SIG-M5 treated with dmso at 0.1 percent for 504 hours (cell line): ENCODE measurements at regions not wholly inside any gene's neighbourhood (a gene's known extent, or its start where the extent isn't known, plus 50 kb on each side); places are given as distances from the start of the nearest gene placed in this dataset.

Experiments
- DNase-seq: peaks from one replicate; lab custom pipeline; 2025; ENCODE audit not compliant: unreplicated experiment; lab: John Stamatoyannopoulos, UW

GRCh38 chr13:111513766-111514609 is 193.5 kb downstream of the TEX29 start:
- DNase-seq = no peak

- DNase-seq = no peak
These were observed 194.3 kb downstream of the TEX29 start for GRCh38 chr13:111514610-111515306.

GRCh38 chr13:111515307-111515617 is 194.8 kb downstream of the TEX29 start:
- DNase-seq = no peak

- no peak for DNase-seq
These were observed 195.2 kb downstream of the TEX29 start for GRCh38 chr13:111515635-111516034.

GRCh38 chr13:111516712-111517640 is 196.5 kb downstream of the TEX29 start:
- no peak for DNase-seq

- no peak for DNase-seq
These were observed 197.2 kb downstream of the TEX29 start for GRCh38 chr13:111517641-111518010.

- DNase-seq = no peak
These were observed 197.8 kb downstream of the TEX29 start for GRCh38 chr13:111518161-111518792.

GRCh38 chr13:111519041-111519440 is 198.6 kb downstream of the TEX29 start:
- DNase-seq = no peak

GRCh38 chr13:111519490-111520170 is 199.2 kb downstream of the TEX29 start:
- DNase-seq = no peak

- no peak for DNase-seq
These were observed 200.6 kb downstream of the TEX29 start for GRCh38 chr13:111521030-111521429.

GRCh38 chr13:111521691-111522229 is 201.3 kb downstream of the TEX29 start:
- no peak for DNase-seq

- no peak for DNase-seq
These were observed 205.1 kb downstream of the TEX29 start for GRCh38 chr13:111525320-111526118.

- DNase-seq = no peak
These were observed 206.5 kb downstream of the TEX29 start for GRCh38 chr13:111526922-111527321.

GRCh38 chr13:111527614-111528229 is 207.3 kb downstream of the TEX29 start:
- DNase-seq = no peak

- no peak for DNase-seq
These were observed 208.1 kb downstream of the TEX29 start for GRCh38 chr13:111528513-111528912.

GRCh38 chr13:111530137-111530870 is 209.9 kb downstream of the TEX29 start:
- no peak for DNase-seq

- DNase-seq = peak; percentile 10
These were observed 211.1 kb downstream of the TEX29 start for GRCh38 chr13:111531505-111531904.

- DNase-seq = no peak
These were observed 211.7 kb downstream of the TEX29 start for GRCh38 chr13:111532111-111532510.
